HepG2 (cell line): ENCODE measurements at regions not wholly inside any gene's neighbourhood (a gene's known extent, or its start where the extent isn't known, plus 50 kb on each side); places are given as distances from the start of the nearest gene placed in this dataset.

Experiments
- ATAC-seq: fragments of 200-7000 bp; cut with Tn5 transposase; 3 replicates; pipeline ENCODE4 v1.9.1; 2020; ENCODE audit warnings: mild to moderate bottlenecking, moderate library complexity
- BruUV-seq: library from RNA; stranded (reverse); fragments of 400-500 nt; replicated peaks from 2 replicates; lab custom pipeline; 2021; lab: Mats Ljungman, UMichigan
- CTCF ChIA-PET: fragments of 300-600 bp; formaldehyde crosslinking; extraction: SDS; loops from one replicate; lab custom pipeline; 2021; ENCODE audit warnings: low total read pairs, inconsistent platforms, low intra/inter-chr PET ratio; lab: Yijun Ruan, JAX
- POLR2A ChIA-PET: fragments of 350-600 bp; sonication (Branson Sonifier 250); formaldehyde crosslinking; loops from one replicate; lab custom pipeline; 2020; ENCODE audit warnings: antibody characterized with exemption, inconsistent platforms; lab: Yijun Ruan, JAX
- DNase-seq: peaks from one replicate; pipeline ENCODE4 v3.0.0-alpha.2; 2015; ENCODE audit warnings: low spot score
- FAIRE-seq: peaks from 3 replicates; lab custom pipeline; 2011; peaks lifted over from hg19 to GRCh38; lab: Jason Lieb, UNC
- H2AFZ ChIP-seq: one replicate; pipeline ENCODE4 v1.6.1; 2011; ENCODE audit warnings: low read length, inconsistent platforms
- H3K27ac ChIP-seq: fragments of 300-600 bp; 3 replicates; pipeline ENCODE4 v1.8.0; 2011; ENCODE audit warnings: mixed run types, mild to moderate bottlenecking, mixed read lengths, low read length, inconsistent platforms; ENCODE audit not compliant: insufficient read depth; ENCODE audit errors: extremely low read length
- H3K27me3 ChIP-seq, 2 experiments: fragments of 200-600 bp in 1 of 2; 2 replicates in 1 of 2; 3 replicates in 1 of 2; pipeline versions ENCODE4 v1.6.0 to v1.8.0; 2011; ENCODE audit warnings: low read length in 2 of 2, mild to moderate bottlenecking in 2 of 2, moderate library complexity in 2 of 2, inconsistent platforms in 1 of 2; ENCODE audit not compliant: insufficient read depth in 2 of 2, control insufficient read depth in 1 of 2
- H3K36me3 ChIP-seq, 2 experiments: fragments of 200-600 bp in 1 of 2; replicated peaks in 1 of 2; 2 replicates in 1 of 2; 3 replicates in 1 of 2; pipeline versions ENCODE4 v1.5.1 to v1.8.0; 2011; ENCODE audit warnings: low read length in 2 of 2, inconsistent platforms in 1 of 2; ENCODE audit not compliant: insufficient read depth in 2 of 2, control insufficient read depth in 1 of 2
- H3K4me1 ChIP-seq: 2 replicates; pipeline ENCODE4 v1.5.1; 2012; ENCODE audit warnings: low read length, inconsistent platforms; ENCODE audit not compliant: insufficient read depth
- H3K4me2 ChIP-seq: 2 replicates; pipeline ENCODE4 v1.6.0; 2011; ENCODE audit warnings: low read depth, low read length, inconsistent platforms
- H3K4me3 ChIP-seq, 3 experiments: fragments of 200-600 bp in 1 of 3; sonication (generic), shearing (Covaris generic) in 1 of 3; replicated peaks in 1 of 3; 2 replicates each; pipeline ENCODE4 v1.5.1; 2011 to 2016; ENCODE audit warnings: low read length in 3 of 3, inconsistent platforms in 2 of 3, low read depth in 2 of 3, mild to moderate bottlenecking in 2 of 3, control low read depth in 1 of 3, mixed read lengths in 1 of 3; ENCODE audit not compliant: insufficient read depth in 1 of 3
- H3K79me2 ChIP-seq: one replicate; pipeline ENCODE4 v1.6.1; 2011; ENCODE audit warnings: low read length, inconsistent platforms; ENCODE audit not compliant: insufficient read depth
- H3K9ac ChIP-seq: 2 replicates; pipeline ENCODE4 v1.6.0; 2011; ENCODE audit warnings: mild to moderate bottlenecking, low read depth, low read length, inconsistent platforms; ENCODE audit not compliant: insufficient read depth
- H3K9me3 ChIP-seq: 2 replicates; pipeline ENCODE4 v1.5.1; 2012; ENCODE audit warnings: mild to moderate bottlenecking, low read length
- H4K20me1 ChIP-seq: 2 replicates; pipeline ENCODE4 v1.6.0; 2011; ENCODE audit warnings: inconsistent platforms, mild to moderate bottlenecking, low read length, moderate library complexity; ENCODE audit not compliant: insufficient read depth
- ATRX ChIP-seq: sonication (generic); formaldehyde crosslinking; IDR thresholded peaks from 2 replicates; pipeline ENCODE4 v1.4.0; 2020; ENCODE audit warnings: missing genetic modification reagents, borderline replicate concordance
- CENPBD1 ChIP-seq: sonication (generic); formaldehyde crosslinking; IDR thresholded peaks from 2 replicates; pipeline ENCODE4 v1.8.0; 2022; ENCODE audit warnings: missing genetic modification reagents, low read depth, mild to moderate bottlenecking, borderline replicate concordance
- ELF1 ChIP-seq: sonication (generic); formaldehyde crosslinking; IDR thresholded peaks from 2 replicates; pipeline ENCODE4 v1.4.0; 2020; ENCODE audit warnings: missing genetic modification reagents
- ELF4 ChIP-seq: sonication (generic); formaldehyde crosslinking; IDR thresholded peaks from 2 replicates; pipeline ENCODE4 v1.5.0; 2020; ENCODE audit warnings: missing genetic modification reagents, mild to moderate bottlenecking, moderate library complexity, borderline replicate concordance
- FOXK1 ChIP-seq: sonication (generic); formaldehyde crosslinking; IDR thresholded peaks from 2 replicates; pipeline ENCODE4 v1.4.0; 2020; ENCODE audit warnings: low read depth, missing genetic modification reagents, borderline replicate concordance
- HES4 ChIP-seq: sonication (generic); formaldehyde crosslinking; IDR thresholded peaks from 2 replicates; pipeline ENCODE4 v1.9.0; 2021; ENCODE audit warnings: mild to moderate bottlenecking, missing genetic modification reagents, borderline replicate concordance
- MATR3 ChIP-seq: sonication (generic); formaldehyde crosslinking; IDR thresholded peaks from 2 replicates; pipeline ENCODE4 v1.4.0; 2020; ENCODE audit warnings: missing genetic modification reagents
- NCOA1 ChIP-seq: sonication (generic); formaldehyde crosslinking; IDR thresholded peaks from 2 replicates; pipeline ENCODE4 v1.9.0; 2021; ENCODE audit warnings: missing genetic modification reagents
- NFE2 ChIP-seq: sonication (generic); formaldehyde crosslinking; IDR thresholded peaks from 2 replicates; pipeline ENCODE4 v1.4.0; 2020; ENCODE audit warnings: missing genetic modification reagents
- NFIB ChIP-seq: sonication (generic); formaldehyde crosslinking; IDR thresholded peaks from 2 replicates; pipeline ENCODE4 v1.9.0; 2021; ENCODE audit warnings: missing genetic modification reagents, mild to moderate bottlenecking, borderline replicate concordance
- POGZ ChIP-seq: sonication (generic); formaldehyde crosslinking; IDR thresholded peaks from 2 replicates; pipeline ENCODE4 v1.4.0; 2020; ENCODE audit warnings: mild to moderate bottlenecking, missing genetic modification reagents
- RFXANK ChIP-seq: IDR thresholded peaks from 2 replicates; pipeline ENCODE4 v1.6.1; 2016
- SIN3B ChIP-seq: fragments of 150-350 bp; IDR thresholded peaks from 2 replicates; pipeline ENCODE4 v1.6.1; 2014; ENCODE audit warnings: low read length
- ZFP36 ChIP-seq: fragments of 150-350 bp; IDR thresholded peaks from 2 replicates; pipeline ENCODE4 v1.6.1; 2018; ENCODE audit warnings: borderline replicate concordance, low read length, low read depth; ENCODE audit not compliant: partially characterized antibody
- ZFX ChIP-seq: sonication (generic); formaldehyde crosslinking; IDR thresholded peaks from 2 replicates; pipeline ENCODE4 v1.4.0; 2020; ENCODE audit warnings: mild to moderate bottlenecking, low read depth, missing genetic modification reagents, moderate library complexity
- ZMYM4 ChIP-seq: sonication (generic); formaldehyde crosslinking; IDR thresholded peaks from 2 replicates; pipeline ENCODE4 v1.8.1; 2023; ENCODE audit warnings: mild to moderate bottlenecking, missing genetic modification reagents
- ZNF430 ChIP-seq: sonication (generic); formaldehyde crosslinking; IDR thresholded peaks from 2 replicates; pipeline ENCODE4 v1.9.0; 2021; ENCODE audit warnings: mild to moderate bottlenecking, missing genetic modification reagents
- ZNF512B ChIP-seq: sonication (generic); formaldehyde crosslinking; IDR thresholded peaks from 2 replicates; pipeline ENCODE4 v1.5.1; 2020; ENCODE audit warnings: missing genetic modification reagents, mild to moderate bottlenecking, borderline replicate concordance
- ZNF749 ChIP-seq: sonication (generic); formaldehyde crosslinking; IDR thresholded peaks from 2 replicates; pipeline ENCODE4 v1.8.0; 2022; ENCODE audit warnings: mild to moderate bottlenecking, missing genetic modification reagents, moderate library complexity, borderline replicate concordance
- ZNF788 ChIP-seq: sonication (generic); formaldehyde crosslinking; IDR thresholded peaks from 2 replicates; pipeline ENCODE4 v1.5.0; 2020; ENCODE audit warnings: mild to moderate bottlenecking, missing genetic modification reagents, borderline replicate concordance
- WGBS: methylation state at CpG from one replicate; pipeline ENCODE4 v1.1.6; 2017; ENCODE audit warnings: low lambda C conversion rate; 5-methylcytosine and 5-hydroxymethylcytosine counted together
- in situ Hi-C: cut with HindIII; loops from 2 replicates; pipeline ENCODE4 v1.10.0; 2017; ENCODE audit warnings: low pct_unique_long_range_greater_than_20kb; ENCODE audit not compliant: extremely low pct_ligation_motif_present
- intact Hi-C: fragments of 100-400 bp; cut with micrococcal nuclease; formaldehyde crosslinking; loops from one replicate; pipeline ENCODE4 v1.10.0; 2022; ENCODE audit not compliant: unreplicated experiment

- no TSS peak for BruUV-seq
- in situ Hi-C loops: no loop called here
- intact Hi-C loops: no loop called here
These were observed 115.7 kb downstream of the WNT7A start for GRCh38 chr3:13764161-13764560.

More at GRCh38 chr3:13764161-13764560, 115.7 kb downstream of the WNT7A start:
- TF ChIP-seq ZNF512B (CRISPR knock-in tag): no peak
- no peak for TF ChIP-seq HES4
- TF ChIP-seq NFE2: no peak
- TF ChIP-seq ZMYM4 (CRISPR knock-in tag): no peak
- no peak for TF ChIP-seq ZFX (CRISPR knock-in tag)
- no peak for TF ChIP-seq POGZ (CRISPR knock-in tag)
- TF ChIP-seq SIN3B: no peak
- TF ChIP-seq NFIB: no peak
- TF ChIP-seq ELF4: no peak
- TF ChIP-seq FOXK1 (CRISPR knock-in tag): no peak
- TF ChIP-seq MATR3 (CRISPR knock-in tag): no peak
- TF ChIP-seq ZNF749 (CRISPR knock-in tag): no peak
- TF ChIP-seq ELF1 (CRISPR knock-in tag): no peak
- no peak for TF ChIP-seq CENPBD1 (CRISPR knock-in tag)
- no peak for TF ChIP-seq ZNF430 (CRISPR knock-in tag)
- TF ChIP-seq ATRX: no peak
- no peak for TF ChIP-seq NCOA1 (CRISPR knock-in tag)
- no peak for TF ChIP-seq ZNF788 (CRISPR knock-in tag)
- no peak for TF ChIP-seq RFXANK
- no peak for TF ChIP-seq ZFP36
- no peak overlapping the region for H3K4me3 ChIP-seq
- no peaks in the 10 kb centered on the region for H3K36me3 ChIP-seq
- WGBS: 5% methylated on average over 6 of the region's 9 CpGs
- no peak for DNase-seq
- H4K20me1 ChIP-seq: no peaks in the 10 kb centered on the region
- no peak overlapping the region for H3K27ac ChIP-seq
- no peak overlapping the region for H3K9ac ChIP-seq
- H3K4me2 ChIP-seq: no peak overlapping the region
- ChIA-PET CTCF (no interaction called here), POLR2A (no interaction called here)
- no peaks in the 10 kb centered on the region for H3K79me2 ChIP-seq
- H3K27me3 ChIP-seq: peaks cover 0 to 29% of the 10 kb centered on the region in 2 experiments; a peak in 3 of 5 replicates
- no peaks in the 10 kb centered on the region for H3K4me1 ChIP-seq
- ATAC-seq: no peak
- no peak for FAIRE-seq
- no peaks in the 10 kb centered on the region for H3K9me3 ChIP-seq
- no peak overlapping the region for H2AFZ ChIP-seq
